ENCODE measurements at regions not wholly inside any gene's neighbourhood (a gene's known extent, or its start where the extent isn't known, plus 50 kb on each side); places are given as distances from the start of the nearest gene placed in this dataset.

- ChIA-PET CTCF (ENCODE audit: low intra/inter-chr PET ratio) (no interaction called here), POLR2A (no interaction called here)
- BruUV-seq (replicated peaks) = no TSS peak
- in situ Hi-C loops (cut with MboI) (no loop called here), intact Hi-C loops (cut with micrococcal nuclease) (no loop called here)
- no peaks in the 10 kb centered on the region for H3K36me3 ChIP-seq (ENCODE audit: control insufficient read depth, insufficient read depth, low read length)
- TF ChIP-seq CEBPG (CRISPR knock-in tag; IDR thresholded peaks at IDR 0.05) (no peak), CEBPG (tag; conservative IDR thresholded peaks at IDR 0.05 in 1 of 2, IDR thresholded peaks at IDR 0.05 in 1 of 2) (no peak), ZBTB33 (CRISPR knock-in tag; IDR thresholded peaks at IDR 0.05) (no peak), TBP (optimal IDR thresholded peaks at IDR 0.05; ENCODE audit: low read depth, low read length) (no peak), SMARCE1 (IDR thresholded peaks at IDR 0.05) (no peak), ZNF24 (IDR thresholded peaks at IDR 0.05) (no peak)
- no peak for ATAC-seq
- WGBS (ENCODE audit: insufficient coverage, low coverage, missing lambda C conversion rate) = 13% methylated on average over 2 of the region's 3 CpGs
- H4K20me1 ChIP-seq (replicated peaks; ENCODE audit: control insufficient read depth, insufficient read depth, low read length) = no peaks in the 10 kb centered on the region
- H3K9ac ChIP-seq (ENCODE audit: insufficient read depth in 1 of 2, low read depth in 2 of 2, low read length in 2 of 2) = no peak overlapping the region
- no peak overlapping the region for H3K4me2 ChIP-seq (ENCODE audit: insufficient read depth, low read length)
- no peaks in the 10 kb centered on the region for H3K9me1 ChIP-seq (ENCODE audit: control insufficient read depth, insufficient read depth, low read length)
- H3K27me3 ChIP-seq (ENCODE audit: control insufficient read depth in 2 of 2, insufficient read depth in 2 of 2, low read length in 2 of 2) = no peaks in the 10 kb centered on the region
- no peaks in the 10 kb centered on the region for H3K79me2 ChIP-seq (ENCODE audit: control insufficient read depth, insufficient read depth, low read length)
- no peak for FAIRE-seq
- no peak overlapping the region for H3K27ac ChIP-seq (ENCODE audit: extremely low read depth, low read depth, low read length)
- H3K9me3 ChIP-seq (replicated peaks; ENCODE audit: control insufficient read depth, insufficient read depth, low read depth, low read length) = no peaks in the 10 kb centered on the region
- H2AFZ ChIP-seq (ENCODE audit: low read depth, low read length) = no peak overlapping the region
- DNase-seq (ENCODE audit: extremely low read depth in 1 of 4, low spot score in 3 of 4) = no peak
- no peaks in the 10 kb centered on the region for H3K4me1 ChIP-seq (replicated peaks in 1 of 2; ENCODE audit: control insufficient read depth in 2 of 2, insufficient read depth in 2 of 2, low read length in 2 of 2)
- H3K4me3 ChIP-seq = no peak overlapping the region
Measured at GRCh38 chrX:113195949-113196348, 355.3 kb upstream of the AMOT start.

- BruUV-seq (replicated peaks) = no TSS peak
- intact Hi-C loops (cut with micrococcal nuclease) (no loop called here), in situ Hi-C loops (cut with MboI) (no loop called here)
- Histone ChIP-seq H3K27ac (ENCODE audit: extremely low read depth, low read depth, low read length) (no peak overlapping the region), H3K9me3 (replicated peaks; ENCODE audit: control insufficient read depth, insufficient read depth, low read depth, low read length) (no peaks in the 10 kb centered on the region), H3K9me1 (ENCODE audit: control insufficient read depth, insufficient read depth, low read length) (no peaks in the 10 kb centered on the region), H2AFZ (ENCODE audit: low read depth, low read length) (no peak overlapping the region), H3K4me2 (ENCODE audit: insufficient read depth, low read length) (no peak overlapping the region), H3K4me1 (replicated peaks in 1 of 2; ENCODE audit: control insufficient read depth in 2 of 2, insufficient read depth in 2 of 2, low read length in 2 of 2) (no peaks in the 10 kb centered on the region), H3K36me3 (ENCODE audit: control insufficient read depth, insufficient read depth, low read length) (no peaks in the 10 kb centered on the region), H3K27me3 (ENCODE audit: control insufficient read depth in 2 of 2, insufficient read depth in 2 of 2, low read length in 2 of 2) (no peaks in the 10 kb centered on the region), H3K79me2 (ENCODE audit: control insufficient read depth, insufficient read depth, low read length) (no peaks in the 10 kb centered on the region), H3K4me3 (no peak overlapping the region), H3K9ac (ENCODE audit: insufficient read depth in 1 of 2, low read depth in 2 of 2, low read length in 2 of 2) (no peak overlapping the region), H4K20me1 (replicated peaks; ENCODE audit: control insufficient read depth, insufficient read depth, low read length) (no peaks in the 10 kb centered on the region)
- ChIA-PET POLR2A (no interaction called here), CTCF (ENCODE audit: low intra/inter-chr PET ratio) (no interaction called here)
- FAIRE-seq (no peak), DNase-seq (ENCODE audit: extremely low read depth in 1 of 4, low spot score in 3 of 4) (no peak), ATAC-seq (no peak)
- TF ChIP-seq NR0B1 (IDR thresholded peaks at IDR 0.05; ENCODE audit: partially characterized antibody) (no peak), CTBP1 (IDR thresholded peaks at IDR 0.05; ENCODE audit: borderline replicate concordance) (no peak), MIER1 (IDR thresholded peaks at IDR 0.05; ENCODE audit: low read depth) (no peak), TAF15 (IDR thresholded peaks at IDR 0.05; ENCODE audit: low read depth, low read length) (no peak), THAP12 (CRISPR knock-in tag; IDR thresholded peaks at IDR 0.05) (no peak), SREBF2 (CRISPR knock-in tag; IDR thresholded peaks at IDR 0.05) (no peak)
Measured at GRCh38 chrX:113192418-113192817, 351.8 kb upstream of the AMOT start.

Data from K562 (cell line).